ENCODE measurements at regions not wholly inside any gene's neighbourhood (a gene's known extent, or its start where the extent isn't known, plus 50 kb on each side); places are given as distances from the start of the nearest gene placed in this dataset.

DNA sequence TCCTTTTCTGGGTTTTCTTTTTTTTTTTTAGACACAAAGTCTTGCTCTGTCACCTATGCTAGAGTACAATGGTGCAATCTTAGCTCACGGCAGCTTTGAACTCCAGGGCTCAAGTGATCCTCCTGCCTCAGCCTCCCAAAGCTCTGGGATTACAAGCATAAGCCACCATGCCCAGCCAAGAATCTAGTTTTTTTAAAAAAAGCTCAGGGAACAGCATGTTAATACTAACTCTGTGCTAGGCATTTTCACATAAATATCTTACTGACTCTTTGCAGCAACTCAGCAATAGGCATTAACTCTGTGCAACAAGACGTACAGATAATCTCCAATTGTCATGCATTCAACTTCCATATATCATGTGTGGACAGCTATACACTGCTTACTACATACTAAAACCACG, 97.4 kb downstream of the LLPH start:
- H3K4me3 ChIP-seq (ENCODE audit: extremely low read depth in 1 of 4, insufficient read depth in 2 of 4, low read depth in 3 of 4, low read length in 4 of 4): no peak overlapping the region
- TF ChIP-seq TAF1 (IDR thresholded peaks at IDR 0.05; ENCODE audit: low read depth, low read length): no peak
- ChIA-PET CTCF (ENCODE audit: partially characterized antibody) (interaction anchor here (0.8 to 1.0 kb wide), 2 partner anchors 19 to 477 kb away, joined by 3 read pairs; no protein-coding TSS in a partner anchor), POLR2A (ENCODE audit: partially characterized antibody) (no interaction called here)
- H3K18ac ChIP-seq (ENCODE audit: extremely low read depth, low read length): no peak overlapping the region
- no peak overlapping the region for H3K27ac ChIP-seq (ENCODE audit: low read depth, low read length)
- no peaks in the 10 kb centered on the region for H3K79me1 ChIP-seq (ENCODE audit: low read depth, low read length)
- no peak overlapping the region for H3K9ac ChIP-seq (replicated peaks in 1 of 4; ENCODE audit: extremely low read depth in 1 of 4, low read depth in 3 of 4, low read length in 3 of 4)
- H3K27me3 ChIP-seq (replicated peaks in 1 of 4; ENCODE audit: control insufficient read depth in 3 of 4, extremely low read depth in 1 of 4, insufficient read depth in 3 of 4, low read length in 3 of 4): no peaks in the 10 kb centered on the region
- no peaks in the 10 kb centered on the region for H3K9me3 ChIP-seq (ENCODE audit: insufficient read depth in 2 of 2, low read depth in 1 of 2, low read length in 1 of 2)
- DNase-seq (ENCODE audit: low read depth in 1 of 2, low spot score in 2 of 2) (no peak), FAIRE-seq (no peak)
- no peak overlapping the region for H3K14ac ChIP-seq (ENCODE audit: insufficient read length)
- H2BK5ac ChIP-seq (ENCODE audit: low read depth, low read length): no peak overlapping the region
- H4K5ac ChIP-seq (ENCODE audit: insufficient read length, low read depth, low read length): no peak overlapping the region
- H3K23ac ChIP-seq (ENCODE audit: insufficient read length): no peak overlapping the region
- no peaks in the 10 kb centered on the region for H3K79me2 ChIP-seq (ENCODE audit: control insufficient read depth in 1 of 2, insufficient read depth in 2 of 2, low read length in 2 of 2)
- 83% methylated on average over 3 of the region's 3 CpGs; no CpG with 5 or more reads in 1 of the 2 experiments for WGBS, 2 experiments (ENCODE audit: extremely low coverage in 1 of 2, insufficient coverage in 1 of 2, insufficient read length in 1 of 2, insufficient replicate concordance in 2 of 2, low coverage in 1 of 2, low lambda C conversion rate in 2 of 2, missing lambda C conversion rate in 1 of 2)
- no peaks in the 10 kb centered on the region for H3K23me2 ChIP-seq (ENCODE audit: low read depth, low read length)
- no peak overlapping the region for H2BK120ac ChIP-seq (replicated peaks; ENCODE audit: low read depth, low read length)
- H4K20me1 ChIP-seq (replicated peaks in 1 of 2; ENCODE audit: control insufficient read depth in 1 of 2, insufficient read depth in 2 of 2, low read length in 2 of 2): no peaks in the 10 kb centered on the region
- no peak overlapping the region for H2AFZ ChIP-seq (ENCODE audit: low read length)
- no peak overlapping the region for H3K56ac ChIP-seq (replicated peaks; ENCODE audit: insufficient read length, low read depth, low read length)
- no peaks in the 10 kb centered on the region for H3K4me1 ChIP-seq (replicated peaks in 1 of 4; ENCODE audit: control insufficient read depth in 3 of 4, insufficient read depth in 4 of 4, low read length in 3 of 4)
- no peak overlapping the region for H4K8ac ChIP-seq (ENCODE audit: extremely low read depth, insufficient read depth, low read length)
- H2BK12ac ChIP-seq (ENCODE audit: low read depth, low read length): no peak overlapping the region
- no peak overlapping the region for H3K4me2 ChIP-seq (ENCODE audit: insufficient read depth in 1 of 2, low read depth in 2 of 2, low read length in 2 of 2)
- H3K36me3 ChIP-seq (ENCODE audit: control insufficient read depth in 2 of 4, insufficient read depth in 4 of 4, low read length in 3 of 4): no peaks in the 10 kb centered on the region
- H4K91ac ChIP-seq (replicated peaks; ENCODE audit: insufficient read length, low read length): no peak overlapping the region
- no peak overlapping the region for H3K4ac ChIP-seq (replicated peaks; ENCODE audit: insufficient read length, low read depth, low read length)
- H2BK20ac ChIP-seq (ENCODE audit: low read length): no peak overlapping the region
- no peak overlapping the region for H2AK5ac ChIP-seq (ENCODE audit: low read depth, low read length)
- no peak overlapping the region for H2BK15ac ChIP-seq (ENCODE audit: low read length)
